ENCODE measurements at regions not wholly inside any gene's neighbourhood (a gene's known extent, or its start where the extent isn't known, plus 50 kb on each side); places are given as distances from the start of the nearest gene placed in this dataset.

DNA sequence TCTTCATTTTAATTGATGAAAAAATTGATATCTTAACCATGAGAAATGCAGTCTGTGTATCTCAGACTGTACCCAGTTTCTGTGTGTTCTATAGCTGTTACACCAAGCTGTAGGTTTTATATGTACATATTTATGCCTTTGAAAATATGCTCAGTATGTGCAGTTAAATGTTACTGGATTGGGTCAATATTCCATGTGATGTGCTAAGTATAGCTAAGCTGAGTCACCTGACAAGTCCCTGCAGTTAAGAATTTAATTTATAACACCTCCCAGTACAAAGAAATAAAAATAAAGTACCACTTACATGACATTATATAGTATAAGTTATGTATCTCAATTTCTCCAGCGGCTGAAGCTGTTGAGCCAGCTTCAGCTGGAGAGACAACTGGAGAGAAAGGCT is 984.0 kb downstream of the GALC start:
- no peak for TF ChIP-seq CTCF (conservative IDR thresholded peaks at IDR 0.05)
- TF ChIP-seq ZFX (IDR thresholded peaks at IDR 0.05), result no peak

Measured in C4-2B (cell line).